ENCODE measurements at regions not wholly inside any gene's neighbourhood (a gene's known extent, or its start where the extent isn't known, plus 50 kb on each side); places are given as distances from the start of the nearest gene placed in this dataset.

GRCh38 chr11:114938799-114939198 is 260.5 kb downstream of the NXPE2 start:
- Histone ChIP-seq H3K79me2 (no peaks in the 10 kb centered on the region), H3K9me2 (replicated peaks; ENCODE audit: insufficient read depth) (no peaks in the 10 kb centered on the region), H3K4me2 (no peak overlapping the region), H3K4me3 (no peak overlapping the region), H3K36me3 (replicated peaks; ENCODE audit: insufficient read depth, low read depth) (no peaks in the 10 kb centered on the region), H3K4me1 (ENCODE audit: insufficient read depth) (no peaks in the 10 kb centered on the region), H2AFZ (no peak overlapping the region), H3K9me3 (ENCODE audit: low read depth) (peaks cover 7% of the 10 kb centered on the region), H3K27me3 (no peaks in the 10 kb centered on the region), H3K27ac (no peak overlapping the region), H4K20me1 (ENCODE audit: insufficient read depth, poor library complexity, severe bottlenecking) (no peaks in the 10 kb centered on the region)
- TF ChIP-seq CTCF (IDR thresholded peaks at IDR 0.05; ENCODE audit: poor library complexity) (no peak), EZH2phosphoT487 (IDR thresholded peaks at IDR 0.05; ENCODE audit: low read depth, severe bottlenecking, unreplicated experiment) (no peak), EZH2 (IDR thresholded peaks at IDR 0.05; ENCODE audit: borderline replicate concordance) (no peak)
- 77% methylated on average over 3 of the region's 3 CpGs for WGBS (ENCODE audit: low lambda C conversion rate, missing lambda C conversion rate)
- DNase-seq (ENCODE audit: low spot score): no peak

- Histone ChIP-seq H3K4me3 (no peak overlapping the region), H3K27ac (no peak overlapping the region), H2AFZ (no peak overlapping the region), H4K20me1 (ENCODE audit: insufficient read depth, poor library complexity, severe bottlenecking) (no peaks in the 10 kb centered on the region), H3K9me2 (replicated peaks; ENCODE audit: insufficient read depth) (no peaks in the 10 kb centered on the region), H3K79me2 (no peaks in the 10 kb centered on the region), H3K4me1 (ENCODE audit: insufficient read depth) (no peaks in the 10 kb centered on the region), H3K4me2 (no peak overlapping the region), H3K9me3 (ENCODE audit: low read depth) (peaks cover 8% of the 10 kb centered on the region), H3K27me3 (no peaks in the 10 kb centered on the region), H3K36me3 (replicated peaks; ENCODE audit: insufficient read depth, low read depth) (no peaks in the 10 kb centered on the region)
- TF ChIP-seq EZH2 (IDR thresholded peaks at IDR 0.05; ENCODE audit: borderline replicate concordance) (no peak), CTCF (IDR thresholded peaks at IDR 0.05; ENCODE audit: poor library complexity) (no peak), EZH2phosphoT487 (IDR thresholded peaks at IDR 0.05; ENCODE audit: low read depth, severe bottlenecking, unreplicated experiment) (no peak)
- DNase-seq (ENCODE audit: low spot score): no peak
Measured at GRCh38 chr11:114942207-114942606, 263.9 kb downstream of the NXPE2 start.

- H3K4me3 ChIP-seq: no peak overlapping the region
- no peaks in the 10 kb centered on the region for H3K9me2 ChIP-seq (replicated peaks; ENCODE audit: insufficient read depth)
- no peaks in the 10 kb centered on the region for H3K36me3 ChIP-seq (replicated peaks; ENCODE audit: insufficient read depth, low read depth)
- 96% methylated on average over 13 of the region's 13 CpGs for WGBS (ENCODE audit: low lambda C conversion rate, missing lambda C conversion rate)
- H3K27me3 ChIP-seq: no peaks in the 10 kb centered on the region
- no peaks in the 10 kb centered on the region for H3K4me1 ChIP-seq (ENCODE audit: insufficient read depth)
- TF ChIP-seq EZH2phosphoT487 (IDR thresholded peaks at IDR 0.05; ENCODE audit: low read depth, severe bottlenecking, unreplicated experiment) (no peak), CTCF (IDR thresholded peaks at IDR 0.05; ENCODE audit: poor library complexity) (no peak), EZH2 (IDR thresholded peaks at IDR 0.05; ENCODE audit: borderline replicate concordance) (no peak)
- no peak for DNase-seq (ENCODE audit: low spot score)
- no peaks in the 10 kb centered on the region for H4K20me1 ChIP-seq (ENCODE audit: insufficient read depth, poor library complexity, severe bottlenecking)
- no peak overlapping the region for H3K27ac ChIP-seq
- no peak overlapping the region for H3K4me2 ChIP-seq
- H2AFZ ChIP-seq: no peak overlapping the region
- no peaks in the 10 kb centered on the region for H3K9me3 ChIP-seq (ENCODE audit: low read depth)
- no peaks in the 10 kb centered on the region for H3K79me2 ChIP-seq
Measured at GRCh38 chr11:114949614-114950351, 271.5 kb downstream of the NXPE2 start.
